Epithelial cell of proximal tubule (primary cell): ENCODE measurements at regions not wholly inside any gene's neighbourhood (a gene's known extent, or its start where the extent isn't known, plus 50 kb on each side); places are given as distances from the start of the nearest gene placed in this dataset.

Experiments used
- DNase-seq: peaks from one replicate; pipeline ENCODE4 v3.0.0-alpha.2; 2011; ENCODE audit warnings: low read depth
- H3K4me3 ChIP-seq: 2 replicates; pipeline ENCODE4 v1.5.1; 2011; ENCODE audit warnings: low read depth, mild to moderate bottlenecking, low read length
- CTCF ChIP-seq: conservative IDR thresholded peaks from 2 replicates; pipeline ENCODE4 v1.5.1; 2012; ENCODE audit warnings: low read depth, mild to moderate bottlenecking, low read length

GRCh38 chr6:4017058-4017739, 61.7 kb downstream of the FAM217A start:
- no peak for TF ChIP-seq CTCF
- DNase-seq: no peak
- H3K4me3 ChIP-seq: peak overlapping the region; percentile 80

GRCh38 chr6:4017834-4018170, 61.1 kb downstream of the FAM217A start:
- peak; percentile 15 for DNase-seq
- TF ChIP-seq CTCF: no peak
- peak overlapping the region; percentile 80 for H3K4me3 ChIP-seq

- peak overlapping the region; percentile 80 for H3K4me3 ChIP-seq
- TF ChIP-seq CTCF: peak; percentile 44
- DNase-seq: peak; percentile 43
Observed at GRCh38 chr6:4018171-4018923, 60.6 kb downstream of the FAM217A start.
